ENCODE measurements at regions not wholly inside any gene's neighbourhood (a gene's known extent, or its start where the extent isn't known, plus 50 kb on each side); places are given as distances from the start of the nearest gene placed in this dataset.

GRCh38 chr14:45587142-45587541 is 334.1 kb upstream of the MIS18BP1 start:
- TF ChIP-seq CTCF (conservative IDR thresholded peaks at IDR 0.05; ENCODE audit: low read depth, low read length) = no peak
- no peak for TF ChIP-seq EZH2 (IDR thresholded peaks at IDR 0.05; ENCODE audit: borderline replicate concordance, low read depth, low read length, poor library complexity, severe bottlenecking)

Data from A673 (cell line).